AG08395 (cell line): ENCODE measurements at regions not wholly inside any gene's neighbourhood (a gene's known extent, or its start where the extent isn't known, plus 50 kb on each side); places are given as distances from the start of the nearest gene placed in this dataset.

Experiments used
- DNase-seq: peaks from one replicate; pipeline ENCODE4 v3.0.0; 2012; ENCODE audit warnings: mixed read lengths, low spot score

GRCh38 chr2:9772035-9772998 is 71.0 kb upstream of the TAF1B start:
- DNase-seq: no peak

GRCh38 chr2:9772999-9773902 is 70.0 kb upstream of the TAF1B start:
- DNase-seq: no peak

GRCh38 chr2:9773903-9774239 is 69.4 kb upstream of the TAF1B start:
- DNase-seq: no peak

GRCh38 chr2:9774266-9774665 is 69.0 kb upstream of the TAF1B start:
- no peak for DNase-seq

GRCh38 chr2:9775351-9775750 is 67.9 kb upstream of the TAF1B start:
- no peak for DNase-seq

- no peak for DNase-seq
These were observed 67.1 kb upstream of the TAF1B start for GRCh38 chr2:9775999-9776712.

- no peak for DNase-seq
These were observed 66.2 kb upstream of the TAF1B start for GRCh38 chr2:9777081-9777480.

GRCh38 chr2:9778012-9778411 is 65.3 kb upstream of the TAF1B start:
- no peak for DNase-seq

GRCh38 chr2:9778471-9779316 is 64.6 kb upstream of the TAF1B start:
- no peak for DNase-seq

- no peak for DNase-seq
These were observed 63.5 kb upstream of the TAF1B start for GRCh38 chr2:9779596-9780264.

GRCh38 chr2:9780368-9781130 is 62.7 kb upstream of the TAF1B start:
- DNase-seq: no peak

GRCh38 chr2:9781252-9781651 is 62.0 kb upstream of the TAF1B start:
- no peak for DNase-seq

- no peak for DNase-seq
These were observed 61.0 kb upstream of the TAF1B start for GRCh38 chr2:9782197-9782719.

- no peak for DNase-seq
These were observed 53.9 kb upstream of the TAF1B start for GRCh38 chr2:9789371-9789770.

- DNase-seq: no peak
These were observed 52.5 kb upstream of the TAF1B start for GRCh38 chr2:9790702-9791225.

- DNase-seq: no peak
These were observed 51.6 kb upstream of the TAF1B start for GRCh38 chr2:9791711-9792110.

- no peak for DNase-seq
These were observed 49.9 kb upstream of the TAF1B start for GRCh38 chr2:9793156-9793917.
